HG02973 (cell line): ENCODE measurements at regions not wholly inside any gene's neighbourhood (a gene's known extent, or its start where the extent isn't known, plus 50 kb on each side); places are given as distances from the start of the nearest gene placed in this dataset.

Experiments used
- ATAC-seq: cut with Tn5 transposase; IDR thresholded peaks from one replicate; pipeline ENCODE4 v1.9.1; 2021; ENCODE audit warnings: moderate library complexity; ENCODE audit not compliant: unreplicated experiment

GRCh38 chr12:115160271-115161128 is 476.5 kb upstream of the TBX3 start:
- no peak for ATAC-seq

- ATAC-seq, result no peak
Observed at GRCh38 chr12:115158816-115159215, 474.8 kb upstream of the TBX3 start.

GRCh38 chr12:115155665-115156645 is 472.0 kb upstream of the TBX3 start:
- ATAC-seq, result no peak

DNA sequence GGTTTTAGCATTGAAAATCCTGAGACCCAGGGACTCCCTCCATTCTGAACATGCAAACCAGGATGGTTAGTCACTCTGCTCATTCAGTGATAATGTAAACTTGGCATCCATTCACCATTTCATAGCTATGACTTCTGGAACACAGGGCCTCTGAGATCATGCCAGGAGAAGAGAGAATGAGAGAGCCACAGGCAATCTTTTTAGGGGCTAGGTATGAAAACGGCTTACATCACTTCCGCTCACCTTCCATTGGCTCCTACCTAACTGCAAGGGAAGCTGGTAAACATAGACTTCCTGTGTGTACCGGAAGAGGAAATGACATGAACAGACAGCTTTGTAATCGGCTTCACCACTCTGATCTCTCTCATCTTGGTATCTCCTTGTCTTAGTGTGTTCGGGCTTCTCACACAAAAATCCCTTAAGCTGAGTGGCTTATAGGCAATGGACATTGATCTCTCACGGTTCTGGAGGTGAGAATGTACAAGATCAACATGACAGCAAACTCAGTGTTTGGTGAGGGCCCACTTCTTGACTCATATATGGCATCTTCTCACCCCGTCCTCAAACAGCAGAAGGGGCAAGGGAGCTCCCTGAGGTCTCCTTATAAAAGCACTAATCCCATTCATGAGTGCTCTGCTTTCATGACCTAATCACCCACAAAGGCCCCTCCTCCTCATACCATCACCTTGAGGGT is 465.9 kb upstream of the TBX3 start:
- no peak for ATAC-seq

GRCh38 chr12:115149279-115149678 is 465.3 kb upstream of the TBX3 start:
- no peak for ATAC-seq

DNA sequence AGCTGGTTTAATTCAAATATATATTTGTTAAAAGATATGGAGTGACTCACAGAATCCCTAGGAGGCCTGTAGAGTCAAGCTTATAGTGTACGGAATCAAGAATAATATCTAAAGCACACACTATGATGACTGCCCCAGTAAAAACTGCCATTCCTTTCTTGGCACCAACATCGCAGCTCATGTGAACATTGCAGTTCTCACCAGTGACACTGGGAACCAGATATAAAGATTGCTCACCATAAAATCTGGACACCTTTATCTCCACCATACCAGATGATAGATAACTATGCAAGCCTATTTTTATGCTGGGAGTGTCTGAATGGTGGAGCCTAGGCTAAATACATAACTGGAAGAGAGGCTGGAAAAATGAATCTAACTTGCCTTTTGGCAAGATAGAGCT is 463.9 kb upstream of the TBX3 start:
- no peak for ATAC-seq

DNA sequence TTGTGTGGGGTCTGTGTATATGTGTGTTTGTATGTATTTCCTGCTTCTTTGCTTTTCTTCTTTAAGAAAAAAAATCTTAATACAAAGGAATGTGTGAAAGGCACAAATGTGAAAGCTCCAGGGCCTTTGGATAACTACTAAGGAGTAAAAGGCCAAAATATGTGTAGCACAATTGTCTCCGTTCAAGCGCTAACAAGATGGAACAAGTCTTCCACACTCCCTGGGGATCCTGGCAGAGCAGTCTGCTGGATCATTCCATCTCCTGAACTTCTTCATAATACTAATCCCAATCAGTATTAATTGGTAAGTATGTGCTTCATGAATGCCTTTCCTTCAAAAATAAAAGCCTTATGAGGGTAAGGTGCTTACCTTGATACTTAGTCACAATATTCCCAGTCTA is 462.5 kb upstream of the TBX3 start:
- ATAC-seq, result no peak

- ATAC-seq, result no peak
Observed at GRCh38 chr12:115144425-115144824, 460.4 kb upstream of the TBX3 start.

DNA sequence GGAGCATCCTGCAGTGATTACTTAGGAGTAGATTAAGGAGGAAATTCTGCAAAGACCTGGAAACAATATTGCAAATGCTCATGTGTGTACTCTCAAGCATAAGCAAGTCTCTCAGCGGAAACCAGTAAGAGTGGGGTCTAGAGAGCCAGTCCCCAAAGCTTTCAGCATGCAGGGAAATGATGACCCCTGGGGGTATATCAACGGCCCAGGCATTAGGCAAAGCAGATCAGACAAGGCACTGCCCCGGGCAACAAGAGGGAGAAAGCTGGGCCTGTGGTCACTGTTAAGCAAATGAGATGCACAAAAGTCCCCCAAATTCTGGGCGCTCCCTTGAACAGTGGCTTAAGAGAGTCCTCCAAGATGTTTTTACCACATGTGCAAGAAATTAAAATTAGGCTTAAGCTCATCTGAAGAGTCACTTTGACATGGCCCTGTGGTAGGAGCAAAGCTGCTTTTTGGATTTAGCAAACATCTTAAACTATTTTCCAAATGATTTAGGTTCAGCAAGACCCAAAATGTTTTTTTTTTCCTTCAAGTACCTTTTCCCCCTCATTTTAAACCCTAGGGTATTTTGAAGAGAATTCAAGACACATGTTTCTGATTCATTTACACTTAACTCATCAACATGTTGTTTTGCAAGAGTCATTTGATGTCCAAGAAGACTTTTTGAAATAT is 457.1 kb upstream of the TBX3 start:
- ATAC-seq, result no peak

DNA sequence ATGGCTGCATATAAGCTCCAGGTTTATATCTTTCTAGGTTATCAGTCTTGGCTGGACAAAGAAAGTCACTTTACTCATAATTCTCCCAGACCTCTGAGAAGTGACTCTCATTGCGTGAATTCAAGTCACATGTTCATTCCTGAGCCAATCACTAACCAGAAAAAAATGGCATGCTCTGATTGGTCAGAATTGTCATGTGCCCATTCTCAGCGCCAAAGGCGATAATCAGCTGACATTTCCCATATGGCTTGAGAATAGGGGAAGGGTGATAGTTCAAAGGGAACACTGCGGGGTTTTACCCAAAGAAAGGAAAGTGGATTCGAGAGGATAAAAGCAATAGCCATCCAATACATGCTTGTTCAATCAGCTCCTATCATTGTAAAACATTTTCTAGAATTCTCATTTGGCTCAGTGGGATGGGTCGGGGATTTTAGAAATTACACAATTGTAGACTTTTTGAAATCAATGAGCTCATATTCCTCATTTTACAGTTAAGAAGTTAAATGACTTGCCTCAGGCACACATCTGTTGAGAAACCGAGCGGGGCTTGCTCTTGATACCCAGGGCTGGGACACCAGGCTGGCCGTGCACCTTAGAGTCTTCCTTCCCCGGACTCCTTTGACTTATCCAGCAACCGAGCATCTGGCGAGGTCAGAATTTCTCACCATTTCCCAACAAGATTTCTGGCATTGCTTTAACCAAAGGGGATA is 454.0 kb upstream of the TBX3 start:
- no peak for ATAC-seq

DNA sequence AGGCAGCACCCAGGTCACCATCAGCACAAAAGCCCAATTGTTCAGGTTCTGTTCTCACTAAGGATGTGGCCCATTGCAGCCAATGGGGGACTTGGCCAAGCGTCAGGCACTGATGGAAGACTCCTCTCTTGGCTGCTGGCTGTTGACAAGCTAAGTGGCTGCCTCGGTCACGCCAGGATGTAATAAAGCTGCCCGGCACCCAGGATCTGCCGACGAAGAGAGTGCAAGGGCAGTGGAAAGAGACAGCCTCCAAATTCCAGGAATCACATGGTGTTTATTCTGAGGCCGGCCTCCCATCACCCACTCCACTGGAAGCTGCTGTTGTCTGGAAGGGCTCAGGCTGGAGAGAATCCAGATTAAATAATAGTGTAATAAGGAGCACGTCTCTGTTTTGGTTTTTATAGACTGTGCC is 451.8 kb upstream of the TBX3 start:
- ATAC-seq, result no peak

DNA sequence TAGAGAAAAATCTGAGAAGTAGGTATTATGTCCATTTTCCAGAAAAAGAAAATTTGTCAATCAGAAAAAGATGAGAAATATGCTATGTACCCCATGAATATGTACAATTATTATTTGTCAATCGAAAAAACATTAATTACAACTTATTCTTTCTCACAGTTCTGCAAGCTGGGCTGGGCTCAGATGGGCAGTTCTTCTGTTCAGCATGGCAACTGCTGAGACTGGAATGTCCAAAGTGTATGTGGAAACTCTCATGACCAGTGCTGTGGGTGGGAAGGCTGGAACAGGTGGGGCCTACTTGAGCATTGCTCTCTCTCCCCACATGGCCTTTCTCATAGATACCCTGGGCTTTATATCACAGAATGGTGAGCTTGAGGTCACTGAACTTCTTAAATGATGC is 450.3 kb upstream of the TBX3 start:
- no peak for ATAC-seq

DNA sequence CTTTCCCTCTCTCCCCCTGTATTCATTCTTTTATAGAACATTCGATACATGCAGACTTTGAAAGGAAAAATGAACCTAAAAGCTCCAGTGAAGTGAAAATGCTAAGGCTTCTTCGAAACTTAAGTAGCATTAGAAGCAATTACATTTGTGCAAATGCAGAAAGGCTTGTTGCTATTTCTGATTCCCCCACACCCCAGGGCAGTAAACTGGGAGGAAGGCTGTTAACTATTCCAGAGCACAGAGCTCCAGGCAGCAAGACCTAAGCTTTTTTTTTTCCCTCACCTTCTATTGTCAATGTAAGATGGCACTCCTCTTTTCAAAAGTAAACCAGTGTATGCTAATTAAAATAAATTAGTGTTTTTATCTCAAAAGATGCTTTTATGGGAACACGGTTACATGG is 448.9 kb upstream of the TBX3 start:
- no peak for ATAC-seq

DNA sequence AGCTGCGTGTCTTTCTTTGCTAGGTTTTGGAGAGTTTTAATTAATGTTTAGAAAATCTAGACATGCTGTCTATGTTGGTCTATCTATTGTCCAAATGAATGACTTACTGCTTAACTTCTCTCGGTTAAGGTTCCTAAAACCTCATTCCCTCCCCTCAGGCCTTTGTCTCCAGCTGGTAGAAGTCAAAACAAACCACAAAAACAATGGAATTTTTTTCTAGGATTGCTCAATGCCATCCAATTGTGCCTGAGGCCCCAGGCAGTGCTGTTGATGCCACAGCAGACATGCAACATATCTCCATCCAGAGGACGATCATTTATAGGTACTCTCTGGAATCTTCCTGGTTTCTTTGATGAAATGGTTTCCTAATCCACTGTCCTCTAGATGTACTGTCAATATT is 448.2 kb upstream of the TBX3 start:
- ATAC-seq, result no peak

- ATAC-seq, result no peak
Observed at GRCh38 chr12:115129727-115130126, 445.8 kb upstream of the TBX3 start.

- ATAC-seq, result no peak
Observed at GRCh38 chr12:115121053-115121452, 437.1 kb upstream of the TBX3 start.

GRCh38 chr12:115118177-115118724 is 434.3 kb upstream of the TBX3 start:
- no peak for ATAC-seq

DNA sequence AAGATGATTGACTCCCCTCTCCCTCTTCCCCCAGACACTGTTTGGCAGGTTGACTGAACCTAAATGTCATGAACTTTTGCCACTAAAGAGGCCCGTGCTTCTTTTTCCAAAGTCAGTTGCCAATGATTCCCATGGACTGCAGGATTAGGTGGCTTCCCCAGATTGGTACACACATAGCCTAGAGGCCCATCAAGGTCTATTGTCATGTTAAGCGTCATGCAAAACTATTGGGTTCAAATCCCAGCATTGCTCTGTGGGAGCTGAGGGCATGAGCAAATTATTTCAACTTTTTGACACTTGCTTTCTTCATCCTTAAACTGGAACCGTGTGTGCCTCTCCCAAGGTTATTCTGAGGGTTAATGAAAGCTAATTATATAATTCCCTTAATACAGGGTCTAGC is 430.2 kb upstream of the TBX3 start:
- ATAC-seq, result no peak

DNA sequence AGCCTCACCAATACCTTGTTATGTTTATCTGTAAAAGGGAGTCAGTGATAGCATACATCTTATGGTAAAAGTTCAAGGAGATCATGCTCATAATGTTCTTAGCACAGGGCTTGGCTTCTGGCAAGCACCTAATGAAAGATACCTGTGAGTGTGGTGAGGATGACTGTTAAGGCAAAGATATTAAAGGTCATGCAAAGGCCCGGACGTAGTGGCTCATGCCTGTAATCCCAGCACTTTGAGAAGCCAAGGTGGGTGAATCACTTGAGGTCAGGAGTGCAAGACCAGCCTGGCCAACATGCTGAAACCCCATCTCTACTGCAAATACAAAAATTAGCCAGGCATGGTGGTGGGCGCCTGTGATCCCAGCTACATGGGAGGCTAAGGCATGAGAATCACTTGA is 425.9 kb upstream of the TBX3 start:
- ATAC-seq, result no peak
